ENCODE measurements at regions not wholly inside any gene's neighbourhood (a gene's known extent, or its start where the extent isn't known, plus 50 kb on each side); places are given as distances from the start of the nearest gene placed in this dataset.

- no peak overlapping the region for H3K4me2 ChIP-seq (ENCODE audit: low read depth, low read length, poor library complexity, severe bottlenecking)
- no peak overlapping the region for H3K9ac ChIP-seq (ENCODE audit: low read length)
- H3K27ac ChIP-seq (ENCODE audit: low read depth, low read length) = no peak overlapping the region
- H3K79me2 ChIP-seq (ENCODE audit: insufficient read depth, low read length) = no peaks in the 10 kb centered on the region
- H3K36me3 ChIP-seq (ENCODE audit: low read length) = no peaks in the 10 kb centered on the region
- no peaks in the 10 kb centered on the region for H3K9me3 ChIP-seq (ENCODE audit: insufficient read depth, low read length)
- no peak for TF ChIP-seq CTCF (IDR thresholded peaks at IDR 0.05; ENCODE audit: insufficient read depth, low read length, poor library complexity, severe bottlenecking)
- TF ChIP-seq EZH2phosphoT487 (conservative IDR thresholded peaks at IDR 0.05; ENCODE audit: low read length) = no peak
- no peak overlapping the region for H3K4me3 ChIP-seq (ENCODE audit: insufficient read depth, low read length, poor library complexity, severe bottlenecking)
- no peaks in the 10 kb centered on the region for H3K27me3 ChIP-seq (ENCODE audit: low read length)
- H3K9me2 ChIP-seq (replicated peaks; ENCODE audit: insufficient read depth, low read length) = no peaks in the 10 kb centered on the region
- H4K20me1 ChIP-seq (ENCODE audit: low read depth, low read length) = no peaks in the 10 kb centered on the region
- no peaks in the 10 kb centered on the region for H3F3A ChIP-seq (ENCODE audit: insufficient read depth)
- H2AFZ ChIP-seq (ENCODE audit: low read depth, low read length, severe bottlenecking) = no peak overlapping the region
These were observed 125.4 kb downstream of the ANKRD18B start for GRCh38 chr9:33649463-33649862.

GRCh38 chr9:33651125-33651524 lies 127.1 kb downstream of the ANKRD18B start:
- Histone ChIP-seq H3K79me2 (ENCODE audit: insufficient read depth, low read length) (no peaks in the 10 kb centered on the region), H3K27ac (ENCODE audit: low read depth, low read length) (no peak overlapping the region), H2AFZ (ENCODE audit: low read depth, low read length, severe bottlenecking) (no peak overlapping the region), H3F3A (ENCODE audit: insufficient read depth) (no peaks in the 10 kb centered on the region), H3K4me2 (ENCODE audit: low read depth, low read length, poor library complexity, severe bottlenecking) (no peak overlapping the region), H3K9me3 (ENCODE audit: insufficient read depth, low read length) (no peaks in the 10 kb centered on the region), H3K9me2 (replicated peaks; ENCODE audit: insufficient read depth, low read length) (no peaks in the 10 kb centered on the region), H4K20me1 (ENCODE audit: low read depth, low read length) (no peaks in the 10 kb centered on the region), H3K36me3 (ENCODE audit: low read length) (no peaks in the 10 kb centered on the region), H3K27me3 (ENCODE audit: low read length) (no peaks in the 10 kb centered on the region), H3K4me3 (ENCODE audit: insufficient read depth, low read length, poor library complexity, severe bottlenecking) (no peak overlapping the region), H3K9ac (ENCODE audit: low read length) (no peak overlapping the region)
- TF ChIP-seq CTCF (IDR thresholded peaks at IDR 0.05; ENCODE audit: insufficient read depth, low read length, poor library complexity, severe bottlenecking) (no peak), EZH2phosphoT487 (conservative IDR thresholded peaks at IDR 0.05; ENCODE audit: low read length) (no peak)

- no peaks in the 10 kb centered on the region for H3F3A ChIP-seq (ENCODE audit: insufficient read depth)
- no peaks in the 10 kb centered on the region for H3K9me2 ChIP-seq (replicated peaks; ENCODE audit: insufficient read depth, low read length)
- no peak for TF ChIP-seq CTCF (IDR thresholded peaks at IDR 0.05; ENCODE audit: insufficient read depth, low read length, poor library complexity, severe bottlenecking)
- TF ChIP-seq EZH2phosphoT487 (conservative IDR thresholded peaks at IDR 0.05; ENCODE audit: low read length) = no peak
- H4K20me1 ChIP-seq (ENCODE audit: low read depth, low read length) = no peaks in the 10 kb centered on the region
- no peak overlapping the region for H3K27ac ChIP-seq (ENCODE audit: low read depth, low read length)
- H3K4me3 ChIP-seq (ENCODE audit: insufficient read depth, low read length, poor library complexity, severe bottlenecking) = no peak overlapping the region
- H2AFZ ChIP-seq (ENCODE audit: low read depth, low read length, severe bottlenecking) = no peak overlapping the region
- H3K79me2 ChIP-seq (ENCODE audit: insufficient read depth, low read length) = no peaks in the 10 kb centered on the region
- H3K27me3 ChIP-seq (ENCODE audit: low read length) = no peaks in the 10 kb centered on the region
- no peak overlapping the region for H3K9ac ChIP-seq (ENCODE audit: low read length)
- no peak overlapping the region for H3K4me2 ChIP-seq (ENCODE audit: low read depth, low read length, poor library complexity, severe bottlenecking)
- H3K9me3 ChIP-seq (ENCODE audit: insufficient read depth, low read length) = no peaks in the 10 kb centered on the region
- no peaks in the 10 kb centered on the region for H3K36me3 ChIP-seq (ENCODE audit: low read length)
These were observed 135.4 kb upstream of the PRSS3 start for GRCh38 chr9:33659921-33660320.
